ENCODE measurements at regions not wholly inside any gene's neighbourhood (a gene's known extent, or its start where the extent isn't known, plus 50 kb on each side); places are given as distances from the start of the nearest gene placed in this dataset.

- DNase-seq = peak; percentile 75
Measured at GRCh38 chr5:74141053-74141452, 499.5 kb downstream of the ENC1 start.

- peak; percentile 16 for DNase-seq
Measured at GRCh38 chr5:74140409-74140808, 500.1 kb downstream of the ENC1 start.

GRCh38 chr5:74139589-74139988 is 500.9 kb downstream of the ENC1 start:
- DNase-seq = no peak

- DNase-seq = no peak
Measured at GRCh38 chr5:74138721-74139120, 501.8 kb downstream of the ENC1 start.

- no peak for DNase-seq
Measured at GRCh38 chr5:74136276-74136825, 504.2 kb downstream of the ENC1 start.

GRCh38 chr5:74135033-74135432 is 505.5 kb downstream of the ENC1 start:
- DNase-seq = no peak

GRCh38 chr5:74132485-74132884 is 506.5 kb downstream of the ARHGEF28 start:
- no peak for DNase-seq

- DNase-seq = no peak
Measured at GRCh38 chr5:74131250-74131649, 505.3 kb downstream of the ARHGEF28 start.

- DNase-seq = no peak
Measured at GRCh38 chr5:74130155-74130897, 504.3 kb downstream of the ARHGEF28 start.

GRCh38 chr5:74127381-74128320 is 501.7 kb downstream of the ARHGEF28 start:
- peak; percentile 92 for DNase-seq

GRCh38 chr5:74126294-74126693 is 500.3 kb downstream of the ARHGEF28 start:
- no peak for DNase-seq

GRCh38 chr5:74124826-74125225 is 498.8 kb downstream of the ARHGEF28 start:
- DNase-seq = no peak

GRCh38 chr5:74123929-74124328 is 497.9 kb downstream of the ARHGEF28 start:
- DNase-seq = no peak

- DNase-seq = no peak
Measured at GRCh38 chr5:74122979-74123590, 497.1 kb downstream of the ARHGEF28 start.

- peak; percentile 37 for DNase-seq
Measured at GRCh38 chr5:74122175-74122574, 496.2 kb downstream of the ARHGEF28 start.

- peak; percentile 51 for DNase-seq
Measured at GRCh38 chr5:74120585-74120984, 494.6 kb downstream of the ARHGEF28 start.

- no peak for DNase-seq
Measured at GRCh38 chr5:74118071-74118470, 492.1 kb downstream of the ARHGEF28 start.

GRCh38 chr5:74116984-74117383 is 491.0 kb downstream of the ARHGEF28 start:
- DNase-seq = no peak

GRCh38 chr5:74116266-74116665 is 490.3 kb downstream of the ARHGEF28 start:
- no peak for DNase-seq

GRCh38 chr5:74113927-74114326 is 487.9 kb downstream of the ARHGEF28 start:
- DNase-seq = no peak

GRCh38 chr5:74113196-74113540 is 487.2 kb downstream of the ARHGEF28 start:
- no peak for DNase-seq

GRCh38 chr5:74112372-74113195 is 486.6 kb downstream of the ARHGEF28 start:
- no peak for DNase-seq
